Esophagus muscularis mucosa (tissue), 4 donors: ENCODE measurements at regions not wholly inside any gene's neighbourhood (a gene's known extent, or its start where the extent isn't known, plus 50 kb on each side); places are given as distances from the start of the nearest gene placed in this dataset.
A peak's percentile ranks its signal among the peaks of the same experiment; 100 is the strongest.

Experiments used
- EP300 ChIP-seq: sonication (generic); formaldehyde crosslinking; IDR thresholded peaks from one replicate; pipeline ENCODE4 v1.6.1; 2017; ENCODE audit warnings: antibody characterized with exemption
- POLR2A ChIP-seq: fragments of 450-650 bp; IDR thresholded peaks from one replicate; pipeline ENCODE4 v1.6.1; 2017; ENCODE audit warnings: antibody characterized with exemption, moderate library complexity, mild to moderate bottlenecking, low read depth
- TF ChIP-seq, protein P1 (sequence below), 3 experiments: fragments of 200-600 bp in 2 of 3; fragments of 450-650 bp in 1 of 3; sonication (generic) in 2 of 3; IDR thresholded peaks; one replicate each; pipeline ENCODE4 v1.5.1; 2017 to 2019; ENCODE audit warnings: antibody characterized with exemption in 3 of 3, mild to moderate bottlenecking in 2 of 3, moderate library complexity in 1 of 3

DNA sequence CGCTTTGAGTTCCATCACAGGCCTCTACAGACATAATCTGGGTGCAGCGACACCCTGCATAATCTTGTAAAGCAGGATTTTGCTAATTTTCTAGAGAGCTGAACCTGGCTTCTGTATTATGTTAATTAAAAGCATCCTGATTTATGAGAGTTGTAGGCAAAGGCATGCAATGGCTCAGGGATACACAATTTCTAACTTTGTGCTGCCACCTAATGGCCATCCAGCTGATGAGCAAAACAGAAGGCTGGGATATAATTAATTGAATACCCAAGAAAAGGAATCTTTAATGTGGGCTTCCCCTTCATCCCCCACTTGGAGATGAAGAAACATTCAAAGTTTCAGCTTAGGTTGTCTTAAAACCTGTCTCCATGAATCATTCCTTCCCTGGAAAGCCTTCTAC lies 78.1 kb downstream of the BMP15 start:
- TF ChIP-seq, protein P1, sequence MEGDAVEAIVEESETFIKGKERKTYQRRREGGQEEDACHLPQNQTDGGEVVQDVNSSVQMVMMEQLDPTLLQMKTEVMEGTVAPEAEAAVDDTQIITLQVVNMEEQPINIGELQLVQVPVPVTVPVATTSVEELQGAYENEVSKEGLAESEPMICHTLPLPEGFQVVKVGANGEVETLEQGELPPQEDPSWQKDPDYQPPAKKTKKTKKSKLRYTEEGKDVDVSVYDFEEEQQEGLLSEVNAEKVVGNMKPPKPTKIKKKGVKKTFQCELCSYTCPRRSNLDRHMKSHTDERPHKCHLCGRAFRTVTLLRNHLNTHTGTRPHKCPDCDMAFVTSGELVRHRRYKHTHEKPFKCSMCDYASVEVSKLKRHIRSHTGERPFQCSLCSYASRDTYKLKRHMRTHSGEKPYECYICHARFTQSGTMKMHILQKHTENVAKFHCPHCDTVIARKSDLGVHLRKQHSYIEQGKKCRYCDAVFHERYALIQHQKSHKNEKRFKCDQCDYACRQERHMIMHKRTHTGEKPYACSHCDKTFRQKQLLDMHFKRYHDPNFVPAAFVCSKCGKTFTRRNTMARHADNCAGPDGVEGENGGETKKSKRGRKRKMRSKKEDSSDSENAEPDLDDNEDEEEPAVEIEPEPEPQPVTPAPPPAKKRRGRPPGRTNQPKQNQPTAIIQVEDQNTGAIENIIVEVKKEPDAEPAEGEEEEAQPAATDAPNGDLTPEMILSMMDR (IDR thresholded peaks at IDR 0.05): peak; percentile 42 to 47 (median 44)
- TF ChIP-seq POLR2A (no peak), EP300 (no peak)
